ENCODE measurements at regions not wholly inside any gene's neighbourhood (a gene's known extent, or its start where the extent isn't known, plus 50 kb on each side); places are given as distances from the start of the nearest gene placed in this dataset.
"Not testable (repeated sequence)": the region's sequence is repeated elsewhere in the genome, so short reads cannot be mapped to it uniquely, and the experiment has no call there.

DNA sequence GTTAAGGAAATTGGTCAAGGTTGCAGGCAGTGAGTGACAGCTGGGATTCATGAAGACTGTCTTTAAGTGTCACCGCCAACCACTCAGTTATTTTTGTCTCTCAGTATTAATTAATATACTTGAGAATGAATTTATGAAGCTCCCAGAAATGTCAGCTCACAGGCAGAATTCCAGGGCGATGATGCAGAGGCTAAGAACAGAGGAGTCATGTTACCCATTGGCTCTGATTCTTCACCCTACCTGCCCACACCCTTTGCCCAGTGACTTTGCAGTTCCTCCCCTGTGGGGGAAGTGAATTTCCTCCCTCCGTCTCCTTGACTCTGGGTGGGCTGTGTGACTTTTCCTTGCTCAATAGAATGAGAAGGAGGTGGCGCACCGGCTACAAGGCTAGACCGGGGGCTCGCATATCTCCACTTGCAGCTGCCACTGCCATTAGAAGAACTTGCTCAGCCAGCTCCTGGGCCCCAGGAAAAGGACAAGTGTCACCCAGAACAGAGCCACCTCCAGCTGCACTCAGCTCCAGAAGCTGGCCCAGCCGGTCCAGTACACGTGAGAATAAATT is 157.1 kb upstream of the PRKCQ start:
- intact Hi-C loops (cut with DNase I), result no loop called here
- DNase-seq, result peak in 8 of 42 donors; percentile 8 to 37 (median 18)

DNA sequence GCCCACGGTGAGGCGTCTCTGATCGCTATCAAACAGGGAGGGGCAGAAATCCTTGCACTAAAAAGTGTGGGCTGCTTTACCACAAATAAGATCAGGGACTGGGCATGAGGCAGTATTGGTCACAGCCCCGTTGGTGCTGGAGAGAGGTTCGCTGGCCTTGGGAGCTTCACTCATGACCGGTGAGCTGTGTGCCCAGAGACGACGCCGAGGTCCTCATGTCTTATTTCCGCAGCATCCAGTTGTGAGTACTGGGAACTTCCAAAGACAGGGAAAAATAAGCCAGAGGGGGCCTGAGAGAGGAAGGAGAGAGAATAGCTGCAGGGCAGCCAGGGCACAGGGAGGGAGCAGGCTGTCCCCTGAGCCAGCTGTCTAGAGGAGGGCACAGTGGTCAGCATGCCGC is 154.2 kb upstream of the PRKCQ start:
- intact Hi-C loops (cut with DNase I), result no loop called here
- no peak for DNase-seq

DNA sequence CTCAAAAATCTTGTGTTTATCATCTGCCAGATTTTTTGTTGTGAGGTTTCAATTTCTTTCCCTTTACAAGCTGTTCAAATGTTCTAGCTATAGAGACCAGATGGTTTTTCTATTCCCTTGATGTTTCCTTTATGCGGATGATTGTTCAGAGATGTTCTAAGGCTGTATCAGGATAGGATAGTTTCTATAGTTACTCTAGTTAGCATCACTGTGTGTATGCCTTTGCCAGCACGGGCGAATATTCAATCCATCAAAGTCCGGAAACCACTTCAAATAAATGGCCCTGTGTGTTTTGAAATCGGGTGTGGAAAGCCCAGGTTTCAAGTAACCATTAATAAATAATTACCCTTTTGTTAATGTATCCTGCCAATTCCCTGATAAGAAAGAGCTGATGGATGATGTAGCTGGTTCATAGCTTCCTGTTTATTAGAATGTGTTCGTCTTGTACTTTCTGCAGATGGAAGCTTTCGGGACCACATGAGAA is 149.8 kb upstream of the PRKCQ start:
- no peak for DNase-seq
- intact Hi-C loops (cut with DNase I), result no loop called here

DNA sequence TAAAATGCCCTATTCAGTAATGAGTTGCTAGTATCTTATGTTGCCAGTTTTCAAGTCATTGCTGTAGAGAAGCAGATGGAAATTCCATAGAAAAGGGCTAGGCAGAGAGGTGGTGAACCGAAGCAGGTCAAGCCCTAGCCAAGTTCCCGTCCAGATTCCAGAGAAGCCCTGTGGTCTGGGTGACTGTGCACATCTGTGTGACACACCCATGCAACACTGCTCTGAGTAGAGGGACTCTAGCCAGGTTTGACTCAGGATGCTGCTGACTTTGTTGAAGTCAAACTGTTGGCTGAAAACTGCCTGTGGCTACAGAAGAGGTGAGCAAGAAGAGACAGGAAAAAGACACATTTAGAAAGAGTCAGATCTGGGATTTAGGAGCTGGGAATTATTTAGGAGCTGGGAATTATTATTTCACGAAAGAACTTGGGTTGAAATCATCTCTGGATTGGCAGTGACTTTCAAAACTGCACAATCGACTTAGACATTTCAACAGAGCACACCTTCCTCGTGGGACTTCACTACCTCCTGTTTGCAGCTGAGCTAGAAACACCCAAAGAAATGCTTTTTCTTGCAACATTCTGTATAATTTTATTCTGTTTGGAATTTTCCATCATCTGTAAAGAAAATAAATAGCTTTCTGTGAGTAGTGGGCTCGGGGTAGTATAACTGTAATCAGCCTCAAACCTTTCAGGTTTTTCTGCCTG is 149.1 kb upstream of the PRKCQ start:
- DNase-seq, result no peak
- intact Hi-C loops (cut with DNase I), result no loop called here

DNA sequence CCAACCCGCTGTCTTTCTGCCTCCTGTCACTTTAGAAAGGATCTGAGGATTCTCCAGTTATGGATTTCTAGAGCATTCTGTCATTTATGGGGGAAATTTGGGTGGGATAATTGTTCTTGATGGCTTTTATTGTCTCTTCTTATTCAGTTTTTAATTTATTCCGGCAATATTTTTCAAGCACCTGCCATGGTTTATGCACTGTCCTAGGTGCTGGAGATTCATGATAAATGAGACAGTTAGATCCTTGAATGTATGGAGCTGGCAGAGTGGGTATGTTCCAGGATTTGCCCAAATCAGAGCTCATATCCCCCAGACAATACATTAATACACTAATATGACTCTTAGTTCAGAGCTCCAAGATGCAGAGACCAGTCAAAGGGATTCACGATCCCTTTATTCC is 146.8 kb upstream of the PRKCQ start:
- intact Hi-C loops (cut with DNase I), result no loop called here
- no peak for DNase-seq

DNA sequence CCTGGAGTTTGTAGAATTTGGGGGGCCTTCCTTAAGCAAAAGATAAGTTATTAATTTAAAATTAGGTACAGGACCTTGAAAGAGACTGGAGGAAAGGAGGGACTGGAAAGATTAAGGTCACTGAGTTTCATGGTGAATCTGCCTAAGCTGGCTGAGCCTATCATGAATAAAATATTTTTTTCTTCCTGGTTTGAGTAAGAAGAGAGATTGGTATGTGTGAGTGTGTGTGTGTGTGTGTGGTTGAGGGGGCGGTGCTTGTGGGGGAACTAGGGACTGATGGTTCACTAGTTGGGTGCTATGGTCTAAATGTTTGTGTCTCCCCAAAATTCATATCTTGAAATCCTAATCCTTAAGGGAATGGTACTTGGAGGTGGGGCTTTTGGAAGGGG is 142.5 kb upstream of the PRKCQ start:
- intact Hi-C loops (cut with DNase I), result no loop called here
- no peak for DNase-seq

DNA sequence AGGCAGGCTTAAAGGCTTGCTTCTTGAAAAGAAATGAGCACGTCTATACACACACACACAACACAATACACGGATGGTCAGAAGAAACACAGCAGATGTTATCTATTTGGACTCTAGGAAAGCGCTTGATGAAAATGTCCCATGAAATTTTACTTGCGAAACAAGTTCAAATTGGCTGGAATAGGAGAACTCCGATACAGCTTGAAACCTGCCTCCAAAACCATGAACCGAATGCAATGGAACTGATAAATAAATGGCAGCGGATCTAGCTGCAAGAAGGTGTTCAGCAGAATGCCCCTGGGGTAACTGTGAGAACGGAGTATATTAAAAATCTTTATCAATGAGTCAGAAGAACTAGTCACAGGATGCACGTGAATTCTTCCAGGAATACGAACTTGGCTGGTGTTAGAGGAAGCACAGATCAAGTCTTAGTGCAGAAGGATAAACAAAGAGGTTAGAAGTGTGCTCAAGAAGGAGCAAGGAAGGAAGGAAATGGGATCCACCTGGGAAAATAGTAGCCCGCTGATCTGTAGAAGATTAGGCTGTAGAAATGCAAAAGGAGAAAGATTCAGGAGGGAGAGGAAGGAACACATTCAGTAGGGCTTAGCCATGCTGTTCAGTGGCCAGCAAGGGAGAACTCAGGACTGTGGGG is 142.0 kb upstream of the PRKCQ start:
- DNase-seq, result no peak
- intact Hi-C loops (cut with DNase I), result no loop called here

DNA sequence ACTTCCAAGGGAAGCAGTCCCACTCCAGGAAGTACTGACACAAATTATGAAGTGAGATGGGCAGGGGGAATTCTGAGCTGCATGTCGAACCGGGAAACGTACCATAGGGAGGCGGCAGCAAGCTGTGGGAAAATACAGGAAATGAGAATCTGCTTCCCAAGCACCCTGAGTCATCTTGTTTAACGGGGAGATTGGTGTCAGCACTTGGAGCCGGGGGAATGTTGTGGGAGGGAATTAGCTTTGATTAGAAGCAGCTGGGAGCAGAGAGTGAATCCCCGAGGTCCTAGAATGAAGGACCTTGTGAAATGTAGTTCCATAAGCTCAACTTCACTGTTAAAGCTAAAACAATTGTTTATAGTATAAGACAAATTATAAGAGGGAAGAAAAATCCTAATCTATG is 141.4 kb upstream of the PRKCQ start:
- intact Hi-C loops (cut with DNase I), result no loop called here
- DNase-seq, result peak in 34 of 42 donors; percentile 11 to 78 (median 45)

DNA sequence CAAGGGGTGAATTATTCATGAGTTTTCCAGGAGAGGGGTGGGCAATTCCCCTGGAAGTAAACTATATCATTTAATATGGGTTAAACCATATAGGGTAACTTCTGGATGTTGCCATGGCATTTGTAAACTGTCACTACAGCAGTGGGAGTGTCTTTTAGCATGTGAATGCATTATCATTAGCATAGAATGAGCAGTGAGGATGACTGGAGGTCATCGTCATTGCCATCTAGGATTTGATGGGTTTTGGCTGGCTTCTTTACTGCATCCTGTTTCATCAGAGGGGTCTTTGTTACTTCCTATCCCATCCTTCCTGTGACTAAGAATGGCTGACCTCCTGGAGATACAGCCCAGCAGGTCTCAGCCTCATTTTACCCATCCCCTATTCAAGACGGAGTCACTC is 139.5 kb upstream of the PRKCQ start:
- intact Hi-C loops (cut with DNase I), result no loop called here
- no peak for DNase-seq

DNA sequence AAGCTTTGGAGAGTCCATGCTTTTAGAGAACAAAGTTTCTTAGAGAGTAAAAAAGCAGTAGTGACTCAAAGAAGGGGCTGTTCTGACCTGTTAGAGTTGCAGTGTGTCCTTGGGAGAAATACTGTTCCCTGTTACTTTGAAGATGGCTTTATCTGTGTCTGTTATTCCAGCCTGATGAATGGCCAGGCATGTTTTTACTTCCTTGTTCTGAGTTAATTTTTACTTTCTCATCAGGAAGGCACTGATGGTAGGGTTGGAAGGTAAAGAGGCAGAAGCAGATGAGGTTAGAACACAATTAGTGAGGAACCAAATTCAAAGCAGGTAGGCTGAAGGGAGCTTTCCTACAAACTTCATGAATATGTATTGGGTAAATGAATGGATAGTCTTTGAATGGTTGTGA is 138.5 kb upstream of the PRKCQ start:
- no peak for DNase-seq
- intact Hi-C loops (cut with DNase I), result no loop called here

DNA sequence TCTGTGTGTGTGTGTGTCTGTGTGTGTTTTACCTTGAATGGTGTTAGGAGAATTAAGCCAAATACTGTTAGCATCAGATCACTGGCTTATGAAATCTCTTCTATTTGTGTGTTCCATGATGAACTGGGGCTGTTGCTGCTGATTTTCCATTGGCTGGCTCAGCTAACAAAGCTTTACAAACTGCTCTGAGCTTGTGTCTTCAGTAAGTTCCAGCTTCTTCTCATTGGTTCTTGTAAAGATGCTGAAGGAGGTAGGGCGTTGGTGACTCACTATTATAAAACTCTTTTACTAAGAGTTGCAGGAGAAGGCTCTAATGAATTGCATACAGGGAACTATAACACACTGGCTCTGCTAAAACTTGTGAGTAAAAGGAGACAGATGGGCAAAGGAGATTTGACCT is 136.4 kb upstream of the PRKCQ start:
- intact Hi-C loops (cut with DNase I), result no loop called here
- peak in 5 of 42 donors; percentile 16 to 46 (median 23) for DNase-seq

DNA sequence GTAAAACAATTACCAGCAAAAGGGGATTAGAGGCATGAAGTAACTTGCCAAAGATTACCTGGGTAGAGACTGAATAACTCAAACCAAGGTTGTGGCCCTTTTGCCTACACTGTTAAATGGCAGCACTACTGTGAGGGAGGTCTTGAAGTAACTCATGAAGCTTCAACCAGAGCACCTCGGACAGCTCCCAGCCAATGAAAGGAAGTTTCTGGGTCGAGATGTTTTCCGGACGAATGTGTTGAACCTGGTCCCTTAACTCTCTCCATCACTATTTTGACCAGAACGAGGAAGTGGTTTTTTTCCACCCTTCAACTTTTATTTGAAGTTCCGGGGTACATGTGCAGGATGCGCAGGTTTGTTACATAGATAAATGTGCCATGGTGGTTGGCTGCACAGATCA is 133.6 kb upstream of the PRKCQ start:
- DNase-seq, result no peak
- intact Hi-C loops (cut with DNase I), result no loop called here

DNA sequence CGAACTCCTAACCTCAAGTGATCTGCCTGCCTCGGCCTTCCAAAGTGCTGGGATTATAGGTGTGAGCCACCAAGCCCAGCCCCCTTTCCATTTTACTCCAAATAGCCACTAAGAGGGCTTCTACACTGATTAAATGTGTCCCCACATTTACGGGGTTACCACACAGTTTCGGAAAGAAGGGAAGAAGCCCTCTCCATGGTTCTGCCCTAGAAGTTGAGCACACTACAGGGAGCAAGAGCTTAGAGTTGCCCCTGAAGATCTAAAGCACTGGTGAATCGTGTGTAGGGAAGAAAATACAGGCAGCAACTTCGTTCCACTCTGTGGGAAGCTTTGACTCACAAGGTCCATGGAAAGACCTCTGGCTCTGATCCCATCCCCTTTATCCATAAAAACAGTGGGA is 133.0 kb upstream of the PRKCQ start:
- intact Hi-C loops (cut with DNase I), result no loop called here
- no peak for DNase-seq

DNA sequence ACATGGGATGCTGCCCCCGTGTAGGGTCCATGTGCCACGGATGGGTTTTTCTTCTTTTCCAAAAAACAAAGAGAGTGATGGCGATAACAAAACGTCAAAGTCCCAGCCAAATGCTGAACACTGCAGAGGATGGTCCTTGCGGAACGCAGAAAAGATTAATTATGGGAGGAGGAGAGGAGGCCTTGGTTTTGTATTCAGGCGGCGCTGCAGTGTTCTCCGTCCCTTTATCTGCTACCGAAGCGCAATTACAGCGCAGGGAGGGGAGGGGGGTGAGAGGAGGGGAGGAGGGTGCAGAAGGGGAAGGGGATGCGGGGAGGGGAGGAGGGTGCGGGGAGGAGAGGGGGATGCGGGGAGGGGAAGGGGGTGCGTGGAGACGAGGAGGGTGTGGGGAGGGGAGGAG is 131.8 kb upstream of the PRKCQ start:
- DNase-seq, result peak in 1 of 42 donors; percentile 15
- intact Hi-C loops (cut with DNase I), result no loop called here

DNA sequence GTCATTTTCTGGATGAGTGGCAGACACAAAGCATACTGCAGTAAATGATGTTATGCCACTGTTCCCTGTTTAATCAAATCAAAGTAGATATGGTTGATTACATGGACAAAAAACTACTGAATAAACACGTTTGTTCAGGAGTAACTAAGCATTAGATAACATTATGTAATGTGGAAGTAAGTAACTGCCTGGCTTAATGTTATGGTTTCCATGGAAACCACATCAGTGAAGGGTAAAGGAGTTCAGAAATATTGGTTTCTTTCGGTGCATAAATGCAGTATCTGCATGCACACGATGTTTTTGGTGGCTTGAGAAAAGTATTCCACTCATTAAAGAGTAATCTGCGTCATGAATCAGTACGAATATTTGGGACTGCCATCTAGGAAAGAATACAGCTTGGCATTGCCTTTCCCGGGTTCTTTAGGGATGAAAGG is 131.3 kb upstream of the PRKCQ start:
- intact Hi-C loops (cut with DNase I), result no loop called here
- no peak for DNase-seq

DNA sequence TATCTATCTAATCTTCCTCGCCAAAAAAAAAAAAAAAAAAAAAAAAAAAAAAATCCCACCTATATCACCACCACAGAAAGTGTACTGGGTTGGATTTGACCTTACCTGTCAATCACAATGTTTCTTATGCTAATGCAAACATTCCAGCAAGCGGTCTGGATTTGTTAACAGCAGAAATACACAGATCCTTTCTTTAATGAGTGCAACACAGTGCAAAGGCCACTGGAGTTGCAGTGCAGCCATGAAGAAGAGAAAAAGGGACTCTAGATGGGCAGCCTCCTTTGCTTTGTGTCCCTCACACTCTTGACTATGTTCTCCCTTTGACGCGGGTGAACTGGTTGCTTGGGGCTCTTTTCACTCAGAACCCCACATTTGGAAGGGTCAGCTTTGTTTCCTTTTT is 127.3 kb upstream of the PRKCQ start:
- intact Hi-C loops (cut with DNase I), result no loop called here
- no peak for DNase-seq

DNA sequence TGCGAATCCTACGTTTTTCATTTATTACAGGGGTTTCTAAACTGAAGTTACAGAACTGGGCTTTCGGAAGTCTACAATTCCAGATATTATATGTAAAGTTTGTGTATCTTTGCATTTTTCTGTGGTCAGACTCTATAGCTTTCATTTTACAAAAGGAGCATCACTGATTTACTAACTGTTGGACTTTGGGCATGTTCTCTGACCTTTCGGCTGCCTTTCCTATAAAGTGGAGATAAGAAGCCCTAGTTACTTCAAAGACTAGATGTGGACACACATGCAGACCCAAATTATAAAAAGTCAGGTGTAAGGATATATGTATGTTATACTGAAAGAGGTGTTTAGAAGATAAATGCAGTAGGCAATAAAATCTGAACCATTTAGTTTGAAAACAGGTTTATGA is 126.6 kb upstream of the PRKCQ start:
- intact Hi-C loops (cut with DNase I), result no loop called here
- no peak for DNase-seq

DNA sequence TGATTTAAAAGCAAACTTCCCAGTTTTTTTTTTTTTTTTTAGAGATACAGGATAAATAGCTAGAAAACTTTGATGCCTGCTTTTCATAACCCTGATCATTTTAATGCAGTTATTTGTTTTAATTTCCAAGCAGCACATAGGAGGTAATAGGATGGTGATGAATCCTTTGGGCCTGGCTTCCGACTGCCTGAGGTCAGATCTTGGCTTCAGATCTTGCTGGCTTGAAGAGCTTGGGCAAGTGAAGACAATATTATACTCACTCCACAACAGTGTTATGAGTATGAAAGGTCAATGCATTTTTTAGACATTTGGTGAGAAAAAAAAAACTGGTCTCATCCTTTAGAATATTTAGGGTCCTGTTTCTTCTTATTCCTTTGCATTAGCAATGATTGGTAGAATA is 124.8 kb upstream of the PRKCQ start:
- intact Hi-C loops (cut with DNase I), result no loop called here
- DNase-seq, result no peak

DNA sequence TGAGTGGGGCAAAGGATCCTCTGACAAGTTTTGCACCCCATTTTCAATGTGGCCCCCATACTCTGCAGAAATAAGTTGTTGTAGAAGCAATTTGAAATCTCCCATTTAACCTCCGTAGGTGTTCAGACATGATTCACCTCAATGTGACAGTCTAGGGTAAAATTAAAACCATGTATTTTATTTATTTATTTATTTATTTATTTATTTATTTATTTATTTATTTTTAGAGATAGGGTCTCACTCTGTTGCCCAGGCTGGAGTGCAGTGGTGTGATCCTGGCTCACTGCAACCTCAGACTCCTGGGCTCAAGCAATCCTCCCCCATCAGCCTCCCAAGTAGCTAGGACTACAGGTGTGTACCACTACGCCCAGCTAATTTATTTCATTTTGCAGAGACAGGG is 122.8 kb upstream of the PRKCQ start:
- intact Hi-C loops (cut with DNase I); DNase-seq: not testable (repeated sequence)

DNA sequence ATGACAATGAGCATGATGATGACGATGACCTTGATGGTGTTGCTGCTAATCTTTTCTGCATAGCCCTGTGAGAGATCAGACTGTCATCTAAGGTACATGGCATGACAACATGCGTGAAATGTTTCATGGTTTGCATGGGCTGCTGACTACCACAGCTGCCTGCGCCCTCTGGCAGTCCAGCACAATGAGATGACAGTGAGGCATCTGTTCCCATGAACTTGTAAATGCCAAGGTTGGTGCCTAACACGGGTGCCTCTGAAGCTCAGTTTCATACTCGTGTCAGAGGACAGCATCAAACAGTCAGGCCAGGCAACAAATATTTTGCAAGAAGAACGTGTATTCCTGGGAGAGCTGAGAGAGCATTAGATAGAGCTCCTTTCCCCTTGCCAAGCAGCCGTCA is 122.0 kb upstream of the PRKCQ start:
- peak in 13 of 42 donors; percentile 9 to 63 (median 32) for DNase-seq
- intact Hi-C loops (cut with DNase I), result no loop called here

DNA sequence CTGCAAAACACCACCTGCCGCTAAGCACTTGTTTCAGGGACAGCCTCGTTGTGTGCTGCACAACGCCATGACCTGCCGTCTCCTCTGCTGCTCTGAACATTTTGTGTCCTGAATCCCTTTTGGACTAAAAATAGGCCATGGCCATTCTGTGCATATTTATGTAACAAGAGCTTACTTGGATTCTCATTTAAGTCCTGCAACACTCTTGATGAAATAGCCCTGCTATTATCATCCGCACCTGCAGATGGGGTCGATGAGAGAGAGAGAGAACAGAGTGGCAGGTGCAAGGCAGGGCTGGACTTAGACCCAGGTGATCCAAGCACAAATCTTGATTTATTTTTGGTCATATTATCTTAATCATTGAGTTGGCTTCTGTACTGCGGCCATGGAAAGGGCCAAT is 121.2 kb upstream of the PRKCQ start:
- DNase-seq, result no peak
- intact Hi-C loops (cut with DNase I), result no loop called here

Data from head of caudate nucleus (tissue), 42 donors.